OCI-LY1 (cell line): ENCODE measurements at regions not wholly inside any gene's neighbourhood (a gene's known extent, or its start where the extent isn't known, plus 50 kb on each side); places are given as distances from the start of the nearest gene placed in this dataset.

Source experiments
- H2AFZ ChIP-seq: fragments of 200-600 bp; sonication (generic), shearing (Covaris generic); 2 replicates; pipeline ENCODE4 v1.6.0; 2014; ENCODE audit warnings: antibody characterized with exemption, mild to moderate bottlenecking, low read length
- H3F3A ChIP-seq: fragments of 200-600 bp; sonication (generic), shearing (Covaris generic); 2 replicates; pipeline ENCODE4 v1.6.0; 2014; ENCODE audit warnings: mild to moderate bottlenecking, antibody characterized with exemption, low read length, moderate library complexity; ENCODE audit not compliant: insufficient read depth
- H3K27ac ChIP-seq: fragments of 200-600 bp; sonication (generic); 2 replicates; pipeline ENCODE4 v1.5.1; 2014; ENCODE audit warnings: low read length, mixed run types, mild to moderate bottlenecking, low read depth; ENCODE audit not compliant: poor library complexity, severe bottlenecking
- H3K27me3 ChIP-seq: fragments of 200-600 bp; sonication (generic); 2 replicates; pipeline ENCODE4 v1.6.0; 2014; ENCODE audit warnings: antibody characterized with exemption, mild to moderate bottlenecking, low read length, moderate library complexity; ENCODE audit not compliant: insufficient read depth
- H3K36me3 ChIP-seq: fragments of 200-600 bp; sonication (generic); 2 replicates; pipeline ENCODE4 v1.6.1; 2014; ENCODE audit warnings: mild to moderate bottlenecking, antibody characterized with exemption, low read length, moderate library complexity, mixed read lengths; ENCODE audit not compliant: insufficient read depth
- H3K4me1 ChIP-seq: fragments of 200-600 bp; sonication (generic); 2 replicates; pipeline ENCODE4 v1.5.1; 2014; ENCODE audit warnings: mild to moderate bottlenecking, low read length, moderate library complexity; ENCODE audit not compliant: insufficient read depth, severe bottlenecking
- H3K4me2 ChIP-seq: fragments of 200-600 bp; sonication (generic), shearing (Covaris generic); 2 replicates; pipeline ENCODE4 v1.6.1; 2014; ENCODE audit warnings: low read length
- H3K4me3 ChIP-seq: fragments of 200-600 bp; sonication (generic); 2 replicates; pipeline ENCODE4 v1.5.1; 2014; ENCODE audit warnings: low read length, low read depth, mild to moderate bottlenecking, mixed read lengths; ENCODE audit not compliant: poor library complexity, severe bottlenecking
- H3K79me2 ChIP-seq: fragments of 200-600 bp; shearing (Covaris generic); 2 replicates; pipeline ENCODE4 v1.6.1; 2016; ENCODE audit warnings: mixed run types, low read length, mixed read lengths; ENCODE audit not compliant: insufficient read depth
- H3K9ac ChIP-seq: fragments of 200-600 bp; sonication (generic), shearing (Covaris generic); 2 replicates; pipeline ENCODE4 v1.6.1; 2014; ENCODE audit warnings: mild to moderate bottlenecking, low read length, mixed read lengths
- H3K9me2 ChIP-seq: fragments of 200-600 bp; sonication (generic), shearing (Covaris generic); 2 replicates; pipeline ENCODE4 v1.6.1; 2014; ENCODE audit warnings: low read depth, mild to moderate bottlenecking, low read length, mixed read lengths
- H3K9me3 ChIP-seq: fragments of 200-600 bp; shearing (Covaris generic); 2 replicates; pipeline ENCODE4 v1.6.1; 2014; ENCODE audit warnings: low read length, mixed read lengths
- H4K20me1 ChIP-seq: fragments of 200-600 bp; sonication (generic), shearing (Covaris generic); 2 replicates; pipeline ENCODE4 v1.6.0; 2016; ENCODE audit warnings: mild to moderate bottlenecking, low read length; ENCODE audit not compliant: insufficient read depth
- CTCF ChIP-seq: fragments of 200-600 bp; sonication (generic), shearing (Covaris generic); IDR thresholded peaks from 2 replicates; pipeline ENCODE4 v1.5.1; 2017; ENCODE audit warnings: mild to moderate bottlenecking, antibody characterized with exemption, low read length, moderate library complexity, mixed read lengths
- EZH2 ChIP-seq: fragments of 200-600 bp; sonication (generic), shearing (Covaris generic); IDR thresholded peaks from 2 replicates; pipeline ENCODE4 v1.8.0; 2017; ENCODE audit warnings: borderline replicate concordance, mixed run types, mild to moderate bottlenecking, antibody characterized with exemption, low read length, moderate library complexity, mixed read lengths

- Histone ChIP-seq H3F3A (no peaks in the 10 kb centered on the region), H3K9me2 (no peaks in the 10 kb centered on the region), H3K27me3 (no peaks in the 10 kb centered on the region), H3K4me1 (no peaks in the 10 kb centered on the region), H4K20me1 (no peaks in the 10 kb centered on the region), H3K36me3 (no peaks in the 10 kb centered on the region), H3K4me3 (no peak overlapping the region), H3K79me2 (no peaks in the 10 kb centered on the region), H3K9ac (no peak overlapping the region), H3K27ac (no peak overlapping the region), H2AFZ (no peak overlapping the region), H3K4me2 (no peak overlapping the region), H3K9me3 (no peaks in the 10 kb centered on the region)
- TF ChIP-seq CTCF (no peak), EZH2 (no peak)
These were observed 687.4 kb downstream of the EDEM1 start for GRCh38 chr3:5874931-5875341.

- H3K4me3 ChIP-seq = no peak overlapping the region
- no peak overlapping the region for H2AFZ ChIP-seq
- no peaks in the 10 kb centered on the region for H4K20me1 ChIP-seq
- no peaks in the 10 kb centered on the region for H3K36me3 ChIP-seq
- H3K9ac ChIP-seq = no peak overlapping the region
- TF ChIP-seq EZH2 (no peak), CTCF (no peak)
- H3F3A ChIP-seq = no peaks in the 10 kb centered on the region
- H3K27ac ChIP-seq = no peak overlapping the region
- no peaks in the 10 kb centered on the region for H3K27me3 ChIP-seq
- no peaks in the 10 kb centered on the region for H3K9me2 ChIP-seq
- H3K4me2 ChIP-seq = no peak overlapping the region
- no peaks in the 10 kb centered on the region for H3K79me2 ChIP-seq
- no peaks in the 10 kb centered on the region for H3K4me1 ChIP-seq
- no peaks in the 10 kb centered on the region for H3K9me3 ChIP-seq
These were observed 701.3 kb downstream of the EDEM1 start for GRCh38 chr3:5888851-5889250.

GRCh38 chr3:5889374-5889773, 701.9 kb downstream of the EDEM1 start:
- Histone ChIP-seq H3K9me3 (no peaks in the 10 kb centered on the region), H3K4me2 (no peak overlapping the region), H3F3A (no peaks in the 10 kb centered on the region), H3K4me3 (no peak overlapping the region), H3K27me3 (no peaks in the 10 kb centered on the region), H3K9me2 (no peaks in the 10 kb centered on the region), H3K36me3 (no peaks in the 10 kb centered on the region), H4K20me1 (no peaks in the 10 kb centered on the region), H2AFZ (no peak overlapping the region), H3K4me1 (no peaks in the 10 kb centered on the region), H3K79me2 (no peaks in the 10 kb centered on the region), H3K27ac (no peak overlapping the region), H3K9ac (no peak overlapping the region)
- no peak for TF ChIP-seq EZH2
- TF ChIP-seq CTCF = no peak
